HepG2 (cell line): ENCODE measurements at regions not wholly inside any gene's neighbourhood (a gene's known extent, or its start where the extent isn't known, plus 50 kb on each side); places are given as distances from the start of the nearest gene placed in this dataset.

Source experiments
- CREB1 ChIP-seq, 2 experiments: fragments of 450-650 bp in 1 of 2; IDR thresholded peaks; 2 replicates each; pipeline ENCODE4 v1.6.1; 2016 to 2017; ENCODE audit warnings: control low read depth in 1 of 2, mild to moderate bottlenecking in 1 of 2, missing compliant biosample characterization in 1 of 2, missing genetic modification characterization in 1 of 2
- EED ChIP-seq: sonication (generic); formaldehyde crosslinking; IDR thresholded peaks from 2 replicates; pipeline ENCODE4 v1.5.0; 2020; ENCODE audit warnings: mild to moderate bottlenecking, missing genetic modification reagents
- REPIN1 ChIP-seq: sonication (generic); formaldehyde crosslinking; IDR thresholded peaks from 2 replicates; pipeline ENCODE4 v1.8.0; 2022; ENCODE audit warnings: missing genetic modification reagents, low read depth, mild to moderate bottlenecking, borderline replicate concordance
- TF ChIP-seq, protein P1 (sequence below): sonication (generic); formaldehyde crosslinking; IDR thresholded peaks from 2 replicates; pipeline ENCODE4 v1.5.0; 2020; ENCODE audit warnings: mild to moderate bottlenecking, missing genetic modification reagents, moderate library complexity
- TF ChIP-seq, protein P2 (sequence below): sonication (generic); formaldehyde crosslinking; IDR thresholded peaks from 2 replicates; pipeline ENCODE4 v1.4.0; 2020; ENCODE audit warnings: missing genetic modification reagents

DNA sequence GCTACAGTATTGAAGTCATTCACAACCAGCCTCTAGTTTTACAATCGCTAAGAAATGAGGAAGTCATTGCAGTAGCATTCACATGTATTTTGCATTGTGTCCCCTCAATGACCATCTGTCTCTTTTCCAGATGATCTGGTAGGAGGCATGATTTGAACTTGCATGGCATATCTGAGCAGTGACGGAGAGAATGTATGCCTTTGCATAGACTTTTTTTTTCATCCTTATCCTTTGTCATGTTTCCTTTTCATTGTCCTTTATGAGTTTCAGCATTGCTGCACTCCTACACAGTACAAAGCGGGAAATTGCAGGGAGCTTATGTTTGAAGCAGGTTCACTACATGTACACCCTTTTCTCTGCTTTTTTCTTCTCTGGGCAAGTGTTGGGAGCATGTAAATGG lies 516.4 kb upstream of the GRIA3 start:
- TF ChIP-seq, protein P1, sequence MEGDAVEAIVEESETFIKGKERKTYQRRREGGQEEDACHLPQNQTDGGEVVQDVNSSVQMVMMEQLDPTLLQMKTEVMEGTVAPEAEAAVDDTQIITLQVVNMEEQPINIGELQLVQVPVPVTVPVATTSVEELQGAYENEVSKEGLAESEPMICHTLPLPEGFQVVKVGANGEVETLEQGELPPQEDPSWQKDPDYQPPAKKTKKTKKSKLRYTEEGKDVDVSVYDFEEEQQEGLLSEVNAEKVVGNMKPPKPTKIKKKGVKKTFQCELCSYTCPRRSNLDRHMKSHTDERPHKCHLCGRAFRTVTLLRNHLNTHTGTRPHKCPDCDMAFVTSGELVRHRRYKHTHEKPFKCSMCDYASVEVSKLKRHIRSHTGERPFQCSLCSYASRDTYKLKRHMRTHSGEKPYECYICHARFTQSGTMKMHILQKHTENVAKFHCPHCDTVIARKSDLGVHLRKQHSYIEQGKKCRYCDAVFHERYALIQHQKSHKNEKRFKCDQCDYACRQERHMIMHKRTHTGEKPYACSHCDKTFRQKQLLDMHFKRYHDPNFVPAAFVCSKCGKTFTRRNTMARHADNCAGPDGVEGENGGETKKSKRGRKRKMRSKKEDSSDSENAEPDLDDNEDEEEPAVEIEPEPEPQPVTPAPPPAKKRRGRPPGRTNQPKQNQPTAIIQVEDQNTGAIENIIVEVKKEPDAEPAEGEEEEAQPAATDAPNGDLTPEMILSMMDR (CRISPR knock-in tag) = no peak
- TF ChIP-seq EED (CRISPR knock-in tag) (no peak), REPIN1 (CRISPR knock-in tag) (no peak), CREB1 (IDR thresholded peaks at IDR 0.05) (no peak), CREB1 (CRISPR knock-in tag; IDR thresholded peaks at IDR 0.05) (no peak)
- TF ChIP-seq, protein P2, sequence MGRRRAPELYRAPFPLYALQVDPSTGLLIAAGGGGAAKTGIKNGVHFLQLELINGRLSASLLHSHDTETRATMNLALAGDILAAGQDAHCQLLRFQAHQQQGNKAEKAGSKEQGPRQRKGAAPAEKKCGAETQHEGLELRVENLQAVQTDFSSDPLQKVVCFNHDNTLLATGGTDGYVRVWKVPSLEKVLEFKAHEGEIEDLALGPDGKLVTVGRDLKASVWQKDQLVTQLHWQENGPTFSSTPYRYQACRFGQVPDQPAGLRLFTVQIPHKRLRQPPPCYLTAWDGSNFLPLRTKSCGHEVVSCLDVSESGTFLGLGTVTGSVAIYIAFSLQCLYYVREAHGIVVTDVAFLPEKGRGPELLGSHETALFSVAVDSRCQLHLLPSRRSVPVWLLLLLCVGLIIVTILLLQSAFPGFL (CRISPR knock-in tag) = no peak
